T-cell (primary cell): ENCODE measurements at regions not wholly inside any gene's neighbourhood (a gene's known extent, or its start where the extent isn't known, plus 50 kb on each side); places are given as distances from the start of the nearest gene placed in this dataset.

ENCODE experiments used
- ATAC-seq, 4 experiments: fragments of 200-7000 bp in 3 of 4; fragments of 150-1000 bp in 1 of 4; cut with Tn5 transposase; replicated peaks in 1 of 4; 1 replicate in 3 of 4; 2 replicates in 1 of 4; pipeline ENCODE4 v1.10.0; 2021; ENCODE audit warnings: moderate library complexity in 3 of 4, mild to moderate bottlenecking in 2 of 4, moderate number of reproducible peaks in 1 of 4
- CTCF ChIA-PET, 2 donors: fragments of 300-600 bp; sonication (Branson Sonifier 250); formaldehyde crosslinking; loops; one replicate each; lab custom pipeline; 2022; ENCODE audit warnings: antibody characterized with exemption in 2 of 2; lab: Charles Lee
- POLR2A ChIA-PET, 2 donors: fragments of 300-600 bp; sonication (Branson Sonifier 250); formaldehyde crosslinking; loops; one replicate each; lab custom pipeline; 2022; ENCODE audit warnings: antibody characterized with exemption in 2 of 2; lab: Charles Lee
- DNase-seq, 35 experiments: peaks; one replicate each; pipeline versions ENCODE4 v3.0.0 to v3.0.0-alpha.2; 2013 to 2023
- H3K27ac ChIP-seq: one replicate; pipeline ENCODE4 v1.5.1; 2013; ENCODE audit warnings: low read length
- H3K27me3 ChIP-seq, 2 experiments: replicated peaks in 1 of 2; 1 replicate in 1 of 2; 2 replicates in 1 of 2; pipeline versions ENCODE4 v1.6.1 to v1.7.0; 2013; ENCODE audit warnings: low read length in 1 of 2, mixed read lengths in 1 of 2; ENCODE audit not compliant: control insufficient read depth in 2 of 2, insufficient read depth in 2 of 2; ENCODE audit errors: extremely low read depth in 1 of 2
- H3K36me3 ChIP-seq, 2 donors: 1 replicate in 1 of 2; 2 replicates in 1 of 2; pipeline versions ENCODE4 v1.6.1 to v1.7.0; 2013; ENCODE audit warnings: low read length in 1 of 2; ENCODE audit not compliant: control insufficient read depth in 2 of 2, insufficient read depth in 1 of 2; ENCODE audit errors: extremely low read depth in 1 of 2
- H3K4me1 ChIP-seq, 2 experiments: 1 replicate in 1 of 2; 2 replicates in 1 of 2; pipeline versions ENCODE4 v1.6.1 to v1.7.0; 2013; ENCODE audit warnings: low read length in 2 of 2, mixed read lengths in 1 of 2; ENCODE audit not compliant: insufficient read depth in 2 of 2, control insufficient read depth in 1 of 2; ENCODE audit errors: extremely low read depth in 1 of 2
- H3K4me3 ChIP-seq, 2 donors: 1 replicate in 1 of 2; 2 replicates in 1 of 2; pipeline versions ENCODE4 v1.5.1 to v1.7.0; 2013; ENCODE audit warnings: mild to moderate bottlenecking in 2 of 2, low read length in 1 of 2, moderate library complexity in 1 of 2; ENCODE audit not compliant: control insufficient read depth in 1 of 2; ENCODE audit errors: extremely low read depth in 1 of 2
- H3K9me3 ChIP-seq: 2 replicates; pipeline ENCODE4 v1.7.0; 2013
- H3K27ac Mint-ChIP-seq, 2 donors: one replicate each; pipeline ENCODE4 v1.8.0; 2020 to 2021; ENCODE audit warnings: mild to moderate bottlenecking in 2 of 2, mixed read lengths in 2 of 2
- H3K27me3 Mint-ChIP-seq, 2 donors: one replicate each; pipeline ENCODE4 v1.8.0; 2021 to 2022; ENCODE audit warnings: mixed read lengths in 2 of 2
- H3K36me3 Mint-ChIP-seq: one replicate; pipeline ENCODE4 v1.8.0; 2021; ENCODE audit warnings: mixed read lengths
- H3K4me1 Mint-ChIP-seq, 3 donors: one replicate each; pipeline ENCODE4 v1.8.0; 2020 to 2022; ENCODE audit warnings: mixed read lengths in 3 of 3, mild to moderate bottlenecking in 1 of 3
- H3K4me3 Mint-ChIP-seq, 3 donors: one replicate each; pipeline ENCODE4 v1.8.0; 2020 to 2022; ENCODE audit warnings: mild to moderate bottlenecking in 3 of 3, mixed read lengths in 3 of 3, moderate library complexity in 3 of 3
- H3K9me3 Mint-ChIP-seq, 3 donors: one replicate each; pipeline ENCODE4 v1.8.0; 2020 to 2022; ENCODE audit warnings: mixed read lengths in 3 of 3
- WGBS: methylation state at CpG from one replicate; pipeline ENCODE4 v1.1.5; 2013; ENCODE audit warnings: missing lambda C conversion rate; ENCODE audit not compliant: insufficient coverage; 5-methylcytosine and 5-hydroxymethylcytosine counted together

DNA sequence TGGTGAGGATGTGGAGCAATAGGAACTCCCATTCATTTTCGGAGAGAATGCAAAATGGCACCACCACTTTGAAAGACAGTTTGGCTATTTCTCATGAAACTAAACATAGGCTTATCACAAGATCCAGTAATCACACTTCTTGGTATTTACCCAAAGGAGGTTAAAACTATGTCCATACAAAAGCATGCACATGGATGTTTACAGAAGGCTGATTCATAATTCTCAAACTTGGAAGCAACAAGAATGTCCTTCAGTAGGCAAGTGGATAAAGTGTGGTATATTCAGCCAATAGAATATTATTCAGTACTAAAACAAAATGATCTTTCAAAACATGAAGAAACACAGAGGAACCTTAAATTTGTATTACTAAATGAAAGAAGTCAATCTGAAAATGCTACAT is 440.6 kb downstream of the FBXO15 start:
- peaks cover 0 to 6% (median 2%) of the 10 kb centered on the region in 3 donors for H3K9me3 Mint-ChIP-seq

GRCh38 chr18:73697353-73697752 is 450.3 kb downstream of the FBXO15 start:
- no peak overlapping the region for H3K4me3 Mint-ChIP-seq
- Histone ChIP-seq H3K4me3 (no peak overlapping the region), H3K9me3 (no peaks in the 10 kb centered on the region), H3K27ac (no peak overlapping the region), H3K4me1 (no peaks in the 10 kb centered on the region), H3K27me3 (no peaks in the 10 kb centered on the region), H3K36me3 (no peaks in the 10 kb centered on the region)
- ATAC-seq, result no peak
- no CpG with 5 or more reads among the region's 4 CpGs for WGBS
- H3K36me3 Mint-ChIP-seq, result no peaks in the 10 kb centered on the region
- no peaks in the 10 kb centered on the region for H3K4me1 Mint-ChIP-seq
- H3K27me3 Mint-ChIP-seq, result no peaks in the 10 kb centered on the region
- H3K27ac Mint-ChIP-seq, result no peak overlapping the region
- H3K9me3 Mint-ChIP-seq, result peaks cover 0 to 4% (median 0%) of the 10 kb centered on the region in 3 donors
- ChIA-PET POLR2A (no interaction called here), CTCF (no interaction called here)
- DNase-seq, result no peak

More for the DNA sequence above, 440.6 kb downstream of the FBXO15 start:
- H3K36me3 ChIP-seq, result no peaks in the 10 kb centered on the region
- Mint-ChIP-seq H3K4me1 (no peaks in the 10 kb centered on the region), H3K27ac (no peak overlapping the region), H3K4me3 (no peak overlapping the region), H3K27me3 (no peaks in the 10 kb centered on the region), H3K36me3 (no peaks in the 10 kb centered on the region)
- DNase-seq, result no peak
- no CpG with 5 or more reads among the region's 1 CpG for WGBS
- CTCF ChIA-PET, result no interaction called here
- H3K27ac ChIP-seq, result no peak overlapping the region
- H3K4me1 ChIP-seq, result no peaks in the 10 kb centered on the region
- POLR2A ChIA-PET, result no interaction called here
- H3K4me3 ChIP-seq, result no peak overlapping the region
- no peaks in the 10 kb centered on the region for H3K27me3 ChIP-seq
- no peak for ATAC-seq
- no peaks in the 10 kb centered on the region for H3K9me3 ChIP-seq

DNA sequence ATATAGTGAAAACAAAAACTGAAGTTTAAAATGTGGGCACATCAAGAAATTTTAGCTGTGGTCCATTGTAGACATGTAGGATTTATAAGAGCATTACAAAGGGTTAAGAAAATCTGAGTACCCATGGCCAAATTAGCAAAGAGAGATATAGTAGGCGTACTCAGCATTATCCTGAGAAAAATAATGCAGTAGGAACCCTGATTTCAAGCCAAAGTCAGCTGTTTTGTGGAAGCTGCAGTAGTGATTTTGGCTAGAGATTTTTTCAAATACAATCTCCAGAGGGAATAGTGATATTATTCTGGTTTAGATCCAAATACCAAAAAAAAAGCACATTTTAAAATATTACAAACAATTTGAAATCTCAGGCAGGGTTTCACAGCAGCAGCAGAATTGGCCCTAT is 450.9 kb downstream of the FBXO15 start:
- Histone ChIP-seq H3K9me3 (no peaks in the 10 kb centered on the region), H3K4me1 (no peaks in the 10 kb centered on the region), H3K27ac (no peak overlapping the region), H3K4me3 (no peak overlapping the region), H3K36me3 (no peaks in the 10 kb centered on the region), H3K27me3 (no peaks in the 10 kb centered on the region)
- ATAC-seq, result no peak
- H3K9me3 Mint-ChIP-seq, result peaks cover 0 to 4% (median 0%) of the 10 kb centered on the region in 3 donors
- WGBS, result 71% methylated on average over 1 of the region's 1 CpG
- H3K4me3 Mint-ChIP-seq, result no peak overlapping the region
- no peak for DNase-seq
- no peaks in the 10 kb centered on the region for H3K36me3 Mint-ChIP-seq
- POLR2A ChIA-PET, result no interaction called here
- H3K4me1 Mint-ChIP-seq, result no peaks in the 10 kb centered on the region
- CTCF ChIA-PET, result no interaction called here
- no peak overlapping the region for H3K27ac Mint-ChIP-seq
- no peaks in the 10 kb centered on the region for H3K27me3 Mint-ChIP-seq

DNA sequence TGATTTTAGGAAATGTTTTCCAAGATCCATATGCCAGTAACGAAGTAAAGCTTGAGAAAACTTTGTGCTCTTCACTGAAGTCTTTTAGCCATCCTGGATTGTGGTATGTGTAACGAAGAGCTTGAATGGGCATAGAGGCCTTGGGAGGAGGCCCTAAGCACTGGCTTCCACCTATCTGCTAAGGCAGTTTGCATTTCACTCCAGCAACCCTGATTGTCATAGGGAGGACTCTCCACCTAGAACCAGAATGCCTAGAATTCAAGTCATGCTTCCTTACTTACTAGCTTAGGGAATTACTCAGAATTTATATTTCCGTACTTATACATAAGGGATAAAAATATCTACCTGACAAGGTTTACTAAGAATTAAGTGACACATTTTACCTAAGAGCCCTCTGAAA is 451.5 kb downstream of the FBXO15 start:
- ATAC-seq, result no peak
- ChIA-PET POLR2A (no interaction called here), CTCF (no interaction called here)
- WGBS, result no CpG with 5 or more reads among the region's 3 CpGs
- H3K4me3 ChIP-seq, result no peak overlapping the region
- Mint-ChIP-seq H3K27ac (no peak overlapping the region), H3K9me3 (peaks cover 0 to 4% (median 0%) of the 10 kb centered on the region in 3 donors), H3K27me3 (no peaks in the 10 kb centered on the region), H3K4me3 (no peak overlapping the region), H3K36me3 (no peaks in the 10 kb centered on the region), H3K4me1 (no peaks in the 10 kb centered on the region)
- H3K36me3 ChIP-seq, result no peaks in the 10 kb centered on the region
- H3K4me1 ChIP-seq, result no peaks in the 10 kb centered on the region
- no peaks in the 10 kb centered on the region for H3K27me3 ChIP-seq
- H3K9me3 ChIP-seq, result no peaks in the 10 kb centered on the region
- no peak overlapping the region for H3K27ac ChIP-seq
- no peak for DNase-seq

- Histone ChIP-seq H3K27me3 (no peaks in the 10 kb centered on the region), H3K4me1 (no peaks in the 10 kb centered on the region), H3K36me3 (no peaks in the 10 kb centered on the region), H3K4me3 (no peak overlapping the region), H3K9me3 (no peaks in the 10 kb centered on the region), H3K27ac (no peak overlapping the region)
- DNase-seq (no peak), ATAC-seq (no peak)
- no peaks in the 10 kb centered on the region for H3K27me3 Mint-ChIP-seq
- H3K36me3 Mint-ChIP-seq, result no peaks in the 10 kb centered on the region
- H3K9me3 Mint-ChIP-seq, result peaks cover 0 to 4% (median 0%) of the 10 kb centered on the region in 3 donors
- WGBS, result no CpG with 5 or more reads among the region's 1 CpG
- H3K4me1 Mint-ChIP-seq, result no peaks in the 10 kb centered on the region
- no peak overlapping the region for H3K4me3 Mint-ChIP-seq
- H3K27ac Mint-ChIP-seq, result no peak overlapping the region
- POLR2A ChIA-PET, result no interaction called here
- CTCF ChIA-PET, result no interaction called here
Measured at GRCh38 chr18:73693091-73693490, 454.5 kb downstream of the FBXO15 start.

- H3K4me3 Mint-ChIP-seq, result no peak overlapping the region
- no peaks in the 10 kb centered on the region for H3K27me3 Mint-ChIP-seq
- no peaks in the 10 kb centered on the region for H3K4me1 Mint-ChIP-seq
- H3K36me3 Mint-ChIP-seq, result no peaks in the 10 kb centered on the region
- H3K4me1 ChIP-seq, result no peaks in the 10 kb centered on the region
- H3K9me3 ChIP-seq, result no peaks in the 10 kb centered on the region
- ATAC-seq, result no peak
- ChIA-PET CTCF (no interaction called here), POLR2A (no interaction called here)
- H3K27ac ChIP-seq, result no peak overlapping the region
- H3K27ac Mint-ChIP-seq, result no peak overlapping the region
- no peak for DNase-seq
- no peak overlapping the region for H3K4me3 ChIP-seq
- peaks cover 0 to 4% (median 0%) of the 10 kb centered on the region in 3 donors for H3K9me3 Mint-ChIP-seq
- WGBS, result 97% methylated on average over 6 of the region's 12 CpGs
- no peaks in the 10 kb centered on the region for H3K36me3 ChIP-seq
- no peaks in the 10 kb centered on the region for H3K27me3 ChIP-seq
Measured at GRCh38 chr18:73691624-73692023, 456.0 kb downstream of the FBXO15 start.

DNA sequence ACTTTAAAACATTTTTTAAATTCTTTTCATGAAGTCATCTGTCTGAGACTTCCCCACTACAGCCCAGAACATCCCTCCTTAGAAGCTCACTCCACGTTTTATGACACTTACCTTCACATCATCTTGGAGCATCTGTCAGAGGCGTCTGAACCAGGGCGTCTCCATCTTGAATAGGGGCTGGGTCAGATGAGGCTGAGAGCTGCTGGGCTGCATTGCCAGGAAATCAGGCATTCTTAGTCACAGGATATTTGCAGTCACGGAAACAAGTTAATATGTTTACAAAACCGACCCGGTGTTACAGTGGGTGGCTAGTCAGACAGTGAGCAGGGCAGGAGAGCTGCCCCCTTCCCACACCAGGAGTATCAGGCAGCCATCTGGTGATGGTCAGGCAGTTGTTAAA is 456.5 kb downstream of the FBXO15 start:
- Histone ChIP-seq H3K9me3 (no peaks in the 10 kb centered on the region), H3K27me3 (no peaks in the 10 kb centered on the region), H3K36me3 (no peaks in the 10 kb centered on the region), H3K4me1 (no peaks in the 10 kb centered on the region), H3K27ac (no peak overlapping the region), H3K4me3 (no peak overlapping the region)
- DNase-seq (no peak), ATAC-seq (no peak)
- Mint-ChIP-seq H3K4me1 (no peaks in the 10 kb centered on the region), H3K27ac (no peak overlapping the region), H3K27me3 (no peaks in the 10 kb centered on the region), H3K9me3 (peaks cover 0 to 4% (median 0%) of the 10 kb centered on the region in 3 donors), H3K4me3 (no peak overlapping the region), H3K36me3 (no peaks in the 10 kb centered on the region)
- WGBS, result 83% methylated on average over 2 of the region's 6 CpGs
- POLR2A ChIA-PET, result no interaction called here
- CTCF ChIA-PET, result no interaction called here
